Gastrocnemius medialis (tissue), 4 donors: ENCODE measurements at regions not wholly inside any gene's neighbourhood (a gene's known extent, or its start where the extent isn't known, plus 50 kb on each side); places are given as distances from the start of the nearest gene placed in this dataset.

Experiments used
- POLR2A ChIP-seq, 2 donors: fragments of 450-650 bp; IDR thresholded peaks; one replicate each; pipeline ENCODE4 v1.6.1; 2017; ENCODE audit warnings: antibody characterized with exemption in 2 of 2, mild to moderate bottlenecking in 2 of 2, moderate library complexity in 2 of 2
- TF ChIP-seq, protein P1 (sequence below), 5 experiments: fragments of 450-650 bp in 3 of 5; fragments of 200-600 bp in 2 of 5; sonication (generic) in 2 of 5; IDR thresholded peaks in 4 of 5; conservative IDR thresholded peaks in 1 of 5; 1 replicate in 4 of 5; 2 replicates in 1 of 5; pipeline ENCODE4 v1.5.1; 2016 to 2019; ENCODE audit warnings: antibody characterized with exemption in 5 of 5, mild to moderate bottlenecking in 3 of 5, moderate library complexity in 3 of 5

GRCh38 chr14:65826946-65827345 is 414.4 kb downstream of the FUT8 start:
- TF ChIP-seq, protein P1, sequence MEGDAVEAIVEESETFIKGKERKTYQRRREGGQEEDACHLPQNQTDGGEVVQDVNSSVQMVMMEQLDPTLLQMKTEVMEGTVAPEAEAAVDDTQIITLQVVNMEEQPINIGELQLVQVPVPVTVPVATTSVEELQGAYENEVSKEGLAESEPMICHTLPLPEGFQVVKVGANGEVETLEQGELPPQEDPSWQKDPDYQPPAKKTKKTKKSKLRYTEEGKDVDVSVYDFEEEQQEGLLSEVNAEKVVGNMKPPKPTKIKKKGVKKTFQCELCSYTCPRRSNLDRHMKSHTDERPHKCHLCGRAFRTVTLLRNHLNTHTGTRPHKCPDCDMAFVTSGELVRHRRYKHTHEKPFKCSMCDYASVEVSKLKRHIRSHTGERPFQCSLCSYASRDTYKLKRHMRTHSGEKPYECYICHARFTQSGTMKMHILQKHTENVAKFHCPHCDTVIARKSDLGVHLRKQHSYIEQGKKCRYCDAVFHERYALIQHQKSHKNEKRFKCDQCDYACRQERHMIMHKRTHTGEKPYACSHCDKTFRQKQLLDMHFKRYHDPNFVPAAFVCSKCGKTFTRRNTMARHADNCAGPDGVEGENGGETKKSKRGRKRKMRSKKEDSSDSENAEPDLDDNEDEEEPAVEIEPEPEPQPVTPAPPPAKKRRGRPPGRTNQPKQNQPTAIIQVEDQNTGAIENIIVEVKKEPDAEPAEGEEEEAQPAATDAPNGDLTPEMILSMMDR (IDR thresholded peaks at IDR 0.05 in 4 of 5, conservative IDR thresholded peaks at IDR 0.05 in 1 of 5), result no peak
- no peak for TF ChIP-seq POLR2A (IDR thresholded peaks at IDR 0.05)
